ENCODE measurements at regions not wholly inside any gene's neighbourhood (a gene's known extent, or its start where the extent isn't known, plus 50 kb on each side); places are given as distances from the start of the nearest gene placed in this dataset.

- TF ChIP-seq, protein P1, sequence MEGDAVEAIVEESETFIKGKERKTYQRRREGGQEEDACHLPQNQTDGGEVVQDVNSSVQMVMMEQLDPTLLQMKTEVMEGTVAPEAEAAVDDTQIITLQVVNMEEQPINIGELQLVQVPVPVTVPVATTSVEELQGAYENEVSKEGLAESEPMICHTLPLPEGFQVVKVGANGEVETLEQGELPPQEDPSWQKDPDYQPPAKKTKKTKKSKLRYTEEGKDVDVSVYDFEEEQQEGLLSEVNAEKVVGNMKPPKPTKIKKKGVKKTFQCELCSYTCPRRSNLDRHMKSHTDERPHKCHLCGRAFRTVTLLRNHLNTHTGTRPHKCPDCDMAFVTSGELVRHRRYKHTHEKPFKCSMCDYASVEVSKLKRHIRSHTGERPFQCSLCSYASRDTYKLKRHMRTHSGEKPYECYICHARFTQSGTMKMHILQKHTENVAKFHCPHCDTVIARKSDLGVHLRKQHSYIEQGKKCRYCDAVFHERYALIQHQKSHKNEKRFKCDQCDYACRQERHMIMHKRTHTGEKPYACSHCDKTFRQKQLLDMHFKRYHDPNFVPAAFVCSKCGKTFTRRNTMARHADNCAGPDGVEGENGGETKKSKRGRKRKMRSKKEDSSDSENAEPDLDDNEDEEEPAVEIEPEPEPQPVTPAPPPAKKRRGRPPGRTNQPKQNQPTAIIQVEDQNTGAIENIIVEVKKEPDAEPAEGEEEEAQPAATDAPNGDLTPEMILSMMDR (conservative IDR thresholded peaks at IDR 0.05; ENCODE audit: low read length), result no peak
- no peak for TF ChIP-seq EZH2phosphoT487 (IDR thresholded peaks at IDR 0.05; ENCODE audit: borderline replicate concordance)
Measured at GRCh38 chr9:99731950-99732349, 89.7 kb upstream of the NR4A3 start.
